NOMO-1 (cell line): ENCODE measurements at regions not wholly inside any gene's neighbourhood (a gene's known extent, or its start where the extent isn't known, plus 50 kb on each side); places are given as distances from the start of the nearest gene placed in this dataset.
"Not testable (repeated sequence)": the region's sequence is repeated elsewhere in the genome, so short reads cannot be mapped to it uniquely, and the experiment has no call there.

Source experiments
- DNase-seq, 2 experiments: peaks; one replicate each; lab custom pipeline; 2025; ENCODE audit not compliant: unreplicated experiment in 2 of 2; lab: John Stamatoyannopoulos, UW

DNA sequence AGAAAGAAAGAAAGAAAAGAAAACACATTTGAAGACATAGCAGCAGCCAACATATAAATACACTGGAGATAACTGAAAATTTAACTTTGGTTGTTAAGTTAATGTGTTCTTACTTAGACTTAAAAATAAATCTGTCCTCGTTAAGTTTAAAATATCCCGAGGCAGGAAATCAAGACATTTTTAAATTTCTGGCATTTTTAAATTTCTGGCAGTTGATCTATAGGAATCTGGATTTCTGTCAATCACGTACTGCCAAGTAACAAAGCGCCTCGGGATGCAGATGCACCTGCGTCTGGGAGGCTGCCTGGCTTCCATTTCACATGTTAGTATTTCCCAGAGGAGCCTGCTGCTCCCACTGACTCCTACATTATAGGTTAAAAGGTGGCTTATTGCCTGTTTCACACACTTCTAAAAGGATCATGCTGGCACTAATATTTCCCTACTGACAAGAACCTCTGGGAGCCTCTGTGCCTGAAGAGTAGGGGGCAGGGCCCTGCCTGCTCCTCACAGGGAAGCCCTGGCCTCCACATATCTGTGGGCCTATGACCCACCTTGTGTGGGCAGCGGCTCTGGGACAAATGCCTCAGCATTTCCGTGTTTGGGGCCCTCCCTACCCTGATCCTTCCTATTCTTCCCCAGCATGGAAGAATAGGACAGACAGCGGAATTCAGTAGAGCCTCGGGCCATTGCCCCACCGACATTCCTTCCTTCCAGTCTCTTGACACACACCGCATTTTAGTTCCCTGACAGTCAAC lies 62.8 kb upstream of the ATP12A start:
- no peak for DNase-seq

DNA sequence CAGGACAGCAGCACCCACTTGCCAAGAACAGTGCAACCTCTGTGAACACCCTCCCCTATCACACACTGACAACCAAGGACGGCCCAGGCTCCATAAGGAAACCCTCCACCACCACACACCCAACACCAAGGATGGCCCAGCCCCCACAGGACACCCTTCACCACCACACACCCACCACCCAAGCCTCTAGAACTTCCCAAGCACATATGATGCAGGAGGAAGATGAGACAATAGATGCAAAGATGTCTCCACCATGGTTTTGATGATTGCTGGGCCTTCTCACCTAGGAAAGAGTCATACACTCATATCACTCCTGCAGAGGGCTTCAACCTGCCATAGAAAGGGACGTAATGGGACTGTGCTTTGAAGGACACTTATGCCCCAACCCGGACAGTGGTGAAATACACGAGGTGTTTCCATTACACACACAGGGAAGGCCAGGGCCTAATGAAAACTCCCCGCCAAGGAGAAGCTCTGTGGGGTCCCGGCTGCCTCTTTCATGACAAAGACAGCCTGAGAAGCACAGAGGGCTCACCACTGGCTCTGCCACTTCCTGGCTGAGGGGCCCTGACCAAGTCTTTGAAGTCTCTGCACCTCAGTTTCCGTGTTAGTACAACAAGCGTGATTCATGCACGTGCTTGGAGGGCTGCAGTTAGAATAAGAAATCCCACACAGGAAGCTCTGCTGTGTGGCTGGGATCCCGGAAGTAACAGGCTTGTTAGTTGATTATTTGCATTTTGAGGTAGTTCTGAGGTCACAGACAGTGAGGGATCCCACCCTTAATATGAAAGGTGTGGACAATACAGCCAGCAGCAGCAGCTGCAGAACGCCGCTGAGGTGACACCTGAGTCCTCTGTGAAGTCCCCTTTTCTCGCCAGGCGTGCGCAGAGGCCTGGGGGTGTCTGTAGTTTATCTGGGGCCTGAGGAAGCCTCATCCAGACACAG lies 61.9 kb upstream of the ATP12A start:
- peak; percentile 39 to 44 for DNase-seq

DNA sequence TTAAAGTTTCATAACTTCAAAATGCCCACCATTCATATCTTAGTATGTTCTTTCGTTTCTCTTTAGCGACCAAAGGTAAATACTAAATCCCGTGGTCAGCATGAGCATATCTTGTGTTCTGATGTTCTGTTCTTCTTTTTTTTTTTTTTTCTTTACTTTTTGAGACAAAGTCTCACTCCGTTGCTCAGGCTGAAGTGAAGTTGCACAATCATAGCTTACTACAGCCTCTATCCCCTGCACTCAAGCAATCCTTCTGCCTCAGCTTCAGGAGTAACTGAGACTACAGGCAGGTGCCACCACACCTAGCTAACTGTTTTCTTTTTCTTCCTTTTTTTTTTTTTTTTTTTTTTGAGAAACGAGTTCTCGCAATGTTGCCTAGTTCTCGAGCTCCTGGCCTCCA lies 60.9 kb upstream of the ATP12A start:
- peak; percentile 25 to 50 for DNase-seq

DNA sequence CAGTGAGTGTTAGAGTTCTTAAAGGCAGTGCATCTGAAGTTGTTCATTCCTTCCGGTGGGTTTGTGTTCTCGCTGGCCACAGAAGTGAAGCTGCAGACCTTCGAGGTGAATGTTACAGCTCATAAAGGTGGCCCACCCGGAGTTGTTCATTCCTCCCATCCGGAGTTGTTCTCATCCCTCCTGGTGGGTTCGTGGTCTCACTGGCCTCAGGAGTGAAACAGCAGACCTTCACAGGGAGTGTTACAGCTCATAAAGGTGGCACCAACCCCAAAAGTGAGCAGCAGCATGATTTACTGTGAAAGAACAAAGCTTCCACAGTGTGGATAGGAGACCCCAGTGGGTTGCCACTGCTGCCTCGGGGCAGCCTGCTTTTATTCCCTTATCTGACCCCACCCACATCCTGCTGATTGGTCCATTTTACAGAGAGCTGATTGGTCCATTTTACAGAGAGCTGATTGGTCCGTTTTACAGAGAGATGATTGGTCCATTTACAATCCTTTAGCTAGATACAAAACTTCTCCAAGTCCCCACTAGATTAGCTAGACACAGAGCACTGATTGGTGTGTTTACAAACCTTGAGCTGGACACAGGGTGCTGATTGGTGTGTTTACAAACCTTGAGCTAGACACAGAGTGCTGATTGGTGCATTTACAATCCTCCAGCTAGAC lies 57.6 kb upstream of the ATP12A start:
- DNase-seq: not testable (repeated sequence)

- no peak for DNase-seq
These were observed 57.0 kb upstream of the ATP12A start for GRCh38 chr13:24623149-24623665.

DNA sequence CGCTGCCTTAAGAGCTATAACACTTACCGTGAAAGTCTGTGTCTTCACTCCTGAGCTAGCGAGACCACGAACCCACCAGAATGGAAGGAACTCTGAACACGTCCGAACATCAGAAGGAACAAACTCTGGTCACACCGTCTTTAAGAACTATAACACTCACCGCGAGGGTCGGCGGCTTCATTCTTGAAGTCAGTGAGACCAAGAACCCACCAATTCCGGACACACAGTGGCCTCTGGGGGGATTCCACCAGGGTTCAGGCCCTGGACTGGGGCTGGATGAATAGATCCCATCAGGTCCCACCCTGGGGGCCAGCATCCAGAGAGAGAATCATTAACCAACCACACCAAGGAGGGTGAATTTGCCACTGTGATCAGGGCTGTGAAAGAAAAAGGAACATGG lies 55.8 kb upstream of the ATP12A start:
- DNase-seq: no peak

DNA sequence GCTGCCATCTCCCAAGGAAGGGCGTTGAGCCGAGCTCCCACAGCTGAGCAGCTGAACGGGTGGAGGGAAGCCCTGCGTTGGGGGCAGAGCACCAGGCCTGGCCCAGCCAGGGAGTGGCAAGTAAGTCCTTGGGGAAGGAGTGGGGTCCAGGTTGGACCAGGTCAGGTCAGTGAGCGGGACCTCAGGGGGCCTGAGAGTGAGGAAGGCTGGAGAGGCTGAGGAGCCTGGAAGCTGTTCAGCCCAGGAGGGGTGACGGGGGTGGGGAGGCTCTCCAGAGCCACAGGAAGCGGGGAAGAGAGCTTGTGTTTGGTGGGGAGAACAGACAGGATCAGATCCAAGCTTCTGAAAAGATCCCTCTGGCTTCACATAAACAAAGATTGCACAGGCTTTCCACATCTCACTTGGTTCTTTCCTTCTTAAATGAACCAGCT lies 55.4 kb upstream of the ATP12A start:
- no peak for DNase-seq

DNA sequence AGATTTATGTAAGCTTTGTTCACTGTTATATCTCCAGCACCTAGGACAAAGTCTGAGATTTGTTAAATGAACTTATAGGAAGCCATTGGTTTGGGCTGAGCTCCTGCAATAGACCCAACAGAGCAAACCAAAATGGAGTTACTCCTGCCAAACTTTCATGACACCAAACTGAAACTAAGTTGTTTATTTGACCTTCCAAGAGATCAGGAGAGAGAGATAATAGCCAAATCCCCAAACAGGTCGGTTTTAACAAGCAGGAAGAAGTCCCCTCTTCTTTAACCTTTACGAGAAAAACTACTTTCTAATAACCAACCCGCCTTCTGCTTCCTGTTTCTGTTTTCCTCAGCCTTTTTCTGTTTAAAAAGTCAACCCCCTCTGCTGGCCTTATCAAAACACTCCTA lies 54.9 kb upstream of the ATP12A start:
- DNase-seq: peak in 1 of 2 experiments; percentile 22

- no peak for DNase-seq
These were observed 54.0 kb upstream of the ATP12A start for GRCh38 chr13:24625870-24626849.

GRCh38 chr13:24627090-24627714 lies 53.0 kb upstream of the ATP12A start:
- DNase-seq: no peak

DNA sequence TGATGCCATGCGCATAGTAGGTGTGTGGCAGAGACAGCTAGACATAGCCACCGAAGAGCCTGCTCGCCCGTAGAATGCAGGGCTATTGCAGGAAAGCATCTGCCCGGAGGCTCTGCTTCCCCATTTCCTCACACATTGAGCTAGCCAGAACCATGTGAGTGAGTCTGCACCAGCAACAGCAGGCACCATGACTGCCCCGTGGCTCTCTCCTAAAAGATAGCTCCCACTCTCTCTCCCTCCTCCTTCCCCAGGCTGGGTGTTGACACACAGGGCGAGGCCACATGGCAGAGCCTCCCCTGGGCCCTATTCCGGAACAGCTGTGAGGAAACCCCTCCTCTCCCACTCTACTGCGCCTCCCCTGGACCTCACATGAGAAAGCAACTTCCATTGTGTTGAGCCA lies 52.3 kb upstream of the ATP12A start:
- no peak for DNase-seq

DNA sequence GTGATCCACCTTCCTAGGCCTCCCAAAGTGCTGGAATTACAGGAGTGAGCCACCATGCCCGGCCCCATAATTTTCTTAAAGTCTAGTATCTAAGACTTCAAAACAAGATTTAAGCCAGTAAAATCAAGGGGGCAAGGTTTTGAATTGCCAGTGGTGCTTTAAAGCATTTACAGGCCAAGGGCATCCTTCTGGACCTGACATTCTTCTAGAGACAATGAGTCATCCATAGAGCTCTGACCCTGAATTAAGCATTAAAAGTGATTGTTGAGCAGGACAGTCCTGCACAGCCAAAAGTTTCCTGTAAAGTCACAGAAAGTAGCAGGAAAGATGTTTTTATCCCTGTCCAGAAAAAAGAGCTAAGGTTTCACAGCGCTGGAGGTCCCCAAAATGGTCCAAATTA lies 50.9 kb upstream of the ATP12A start:
- no peak for DNase-seq

DNA sequence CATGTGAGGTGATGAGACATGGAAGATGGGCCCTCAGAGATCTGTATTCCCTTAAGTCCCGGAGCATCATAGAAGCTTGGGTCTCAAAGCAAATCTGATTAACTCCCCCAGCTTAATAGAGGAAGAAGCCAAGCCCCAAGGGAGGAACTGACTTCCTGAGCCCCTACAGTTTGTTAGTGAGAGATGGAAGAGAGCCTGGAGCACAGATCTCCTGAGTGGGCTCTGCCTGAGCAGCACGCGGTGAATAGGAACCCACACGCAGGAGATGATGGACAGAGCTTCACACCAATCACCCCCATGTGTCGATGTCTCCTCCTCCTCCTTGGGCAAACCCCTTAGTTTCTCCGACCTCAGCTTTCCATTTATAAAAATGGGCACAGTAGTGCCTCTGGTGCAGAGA lies 50.1 kb upstream of the ATP12A start:
- no peak for DNase-seq
